HG03039 (cell line): ENCODE measurements at regions not wholly inside any gene's neighbourhood (a gene's known extent, or its start where the extent isn't known, plus 50 kb on each side); places are given as distances from the start of the nearest gene placed in this dataset.
"Not testable (repeated sequence)": the region's sequence is repeated elsewhere in the genome, so short reads cannot be mapped to it uniquely, and the experiment has no call there.

Experiments used
- ATAC-seq: cut with Tn5 transposase; IDR thresholded peaks from one replicate; pipeline ENCODE4 v1.9.1; 2021; ENCODE audit warnings: mild to moderate bottlenecking, moderate library complexity; ENCODE audit not compliant: unreplicated experiment

GRCh38 chr18:56489893-56490292 is 148.5 kb downstream of the TXNL1 start:
- no peak for ATAC-seq

DNA sequence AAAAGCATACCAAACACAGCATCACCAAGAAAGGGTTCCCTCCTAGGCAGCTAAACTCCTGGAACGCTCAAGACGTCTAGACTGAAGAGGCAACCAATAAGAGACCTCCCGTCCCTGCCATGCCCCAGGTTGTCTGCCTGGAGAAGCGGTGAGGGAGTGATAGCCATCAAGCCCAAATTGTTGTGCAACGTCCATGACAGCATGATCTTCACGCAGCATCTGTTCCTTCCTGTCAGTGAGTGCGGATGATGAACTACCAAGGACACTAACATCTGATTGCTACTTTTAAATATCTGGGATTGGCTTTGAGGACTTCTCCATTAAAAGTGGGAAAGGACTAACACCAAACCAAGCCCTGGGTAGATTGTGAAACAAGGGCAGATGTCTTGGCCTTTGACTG is 149.7 kb downstream of the TXNL1 start:
- no peak for ATAC-seq

DNA sequence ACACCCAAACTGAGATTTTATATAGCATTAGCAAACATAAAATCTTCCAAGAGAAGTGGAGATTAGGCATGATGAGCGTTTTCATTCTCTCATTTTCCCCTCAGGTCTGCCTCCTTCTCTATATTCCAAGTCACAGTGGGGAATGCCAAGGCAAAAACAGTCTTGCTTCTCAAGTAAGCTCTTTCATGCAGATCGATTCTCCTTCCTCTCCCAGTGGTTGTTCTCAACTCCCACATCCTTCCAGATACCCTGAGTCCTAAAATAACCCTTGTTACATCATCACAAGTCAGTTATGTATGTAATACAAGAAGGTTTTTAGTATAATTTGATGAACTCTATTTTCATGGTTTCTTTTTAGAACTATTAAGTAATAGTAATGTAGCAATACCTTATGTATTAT is 150.6 kb downstream of the TXNL1 start:
- no peak for ATAC-seq

GRCh38 chr18:56483386-56483785 is 155.0 kb downstream of the TXNL1 start:
- no peak for ATAC-seq

DNA sequence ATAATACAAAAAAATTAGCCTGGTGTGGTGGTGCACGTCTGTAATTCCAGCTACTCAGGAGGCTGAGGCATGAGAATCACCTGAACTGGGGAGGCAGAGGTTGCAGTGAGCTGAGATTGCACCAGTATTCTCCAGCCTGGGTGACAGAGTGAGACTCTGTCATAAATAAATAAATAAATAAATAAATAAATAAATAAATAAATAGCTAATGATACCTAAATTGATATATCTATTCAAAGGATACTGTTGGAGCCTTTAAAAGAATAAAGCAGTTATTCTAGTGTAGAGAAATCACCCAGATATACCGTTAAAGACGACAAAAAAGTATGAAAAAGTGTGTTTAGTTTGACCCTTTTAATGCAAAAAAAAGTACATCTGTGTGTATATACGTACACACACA is 155.6 kb downstream of the TXNL1 start:
- ATAC-seq = not testable (repeated sequence)

GRCh38 chr18:56481751-56482150 is 156.6 kb downstream of the TXNL1 start:
- ATAC-seq = no peak

GRCh38 chr18:56479841-56480240 is 158.6 kb downstream of the TXNL1 start:
- no peak for ATAC-seq

DNA sequence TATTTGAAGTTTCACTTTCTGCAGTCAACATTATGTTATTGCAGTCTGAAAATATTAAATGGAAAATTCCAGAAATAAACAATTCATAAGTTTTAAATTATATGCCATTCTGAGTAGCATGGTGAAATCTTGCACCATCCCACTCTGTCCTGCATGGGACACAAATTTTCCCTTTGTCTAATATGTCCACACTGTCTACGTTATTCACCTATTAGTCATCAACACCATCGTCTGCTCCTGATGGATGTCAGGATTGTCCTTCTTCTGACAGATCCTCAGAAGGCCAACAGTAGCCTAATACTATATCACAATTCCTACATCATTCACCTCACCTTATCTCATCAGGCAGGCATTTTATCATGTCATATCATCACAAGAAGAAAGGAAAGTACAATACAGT is 163.1 kb downstream of the TXNL1 start:
- ATAC-seq = no peak

GRCh38 chr18:56473400-56474024 is 164.9 kb downstream of the TXNL1 start:
- no peak for ATAC-seq

DNA sequence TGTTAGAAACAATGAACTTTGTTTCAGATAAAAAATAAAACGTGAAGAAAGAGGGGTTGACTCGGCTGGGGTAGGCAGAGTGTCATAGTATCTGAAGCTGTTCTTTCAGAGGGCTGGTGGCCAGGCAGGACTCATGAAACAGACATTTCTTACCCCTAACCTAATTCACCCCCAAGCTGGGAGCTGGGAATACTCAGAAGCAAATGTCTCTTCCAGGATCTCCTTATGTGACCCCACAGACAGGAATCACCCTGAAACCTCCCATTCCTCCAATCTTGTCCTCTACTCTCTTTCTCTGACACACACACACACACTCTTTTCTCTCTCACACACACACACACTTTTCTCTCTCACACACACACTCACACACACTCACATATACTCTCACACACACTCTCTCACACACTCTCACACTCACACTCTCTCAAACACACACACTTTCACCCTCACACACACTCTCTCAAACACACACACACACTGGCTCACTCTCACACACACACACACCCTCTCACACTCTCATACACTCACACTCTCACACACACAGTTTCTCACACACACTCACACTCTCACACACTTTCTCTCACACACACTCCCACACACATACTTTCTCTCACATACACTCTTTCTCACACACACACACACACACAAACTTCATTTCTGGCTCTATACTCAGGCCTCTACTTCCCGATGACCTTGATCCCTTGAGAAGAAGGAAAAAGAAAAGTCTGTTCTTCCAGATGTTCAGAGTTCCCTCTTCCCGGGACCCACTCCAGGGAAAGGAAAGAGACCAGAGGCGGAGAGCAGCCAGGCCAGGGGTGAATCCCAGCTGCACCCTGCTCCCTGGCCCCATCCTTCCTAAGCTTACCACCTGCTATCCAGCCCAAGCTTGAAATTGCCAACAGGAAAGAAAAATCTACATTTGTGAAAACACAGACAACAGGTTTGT is 167.7 kb downstream of the TXNL1 start:
- ATAC-seq = no peak

DNA sequence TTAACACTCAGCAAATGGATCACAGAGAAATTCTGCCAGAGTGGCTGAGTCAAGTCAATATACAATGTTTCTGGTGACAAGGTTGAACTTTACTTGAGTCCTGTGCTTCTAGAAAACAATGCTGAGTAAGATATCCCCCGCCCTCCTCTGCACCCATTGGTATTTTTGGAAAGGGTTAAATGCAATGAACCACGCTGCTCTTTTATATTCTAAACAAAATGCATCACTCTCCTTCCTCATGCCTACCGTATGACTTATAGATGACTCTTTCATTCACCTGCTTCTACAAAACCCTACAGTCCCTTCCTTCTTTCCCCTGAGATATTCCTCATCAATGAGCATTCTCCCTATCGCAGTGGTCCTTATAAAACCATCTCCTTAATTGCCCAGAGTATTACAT is 168.8 kb downstream of the TXNL1 start:
- no peak for ATAC-seq

DNA sequence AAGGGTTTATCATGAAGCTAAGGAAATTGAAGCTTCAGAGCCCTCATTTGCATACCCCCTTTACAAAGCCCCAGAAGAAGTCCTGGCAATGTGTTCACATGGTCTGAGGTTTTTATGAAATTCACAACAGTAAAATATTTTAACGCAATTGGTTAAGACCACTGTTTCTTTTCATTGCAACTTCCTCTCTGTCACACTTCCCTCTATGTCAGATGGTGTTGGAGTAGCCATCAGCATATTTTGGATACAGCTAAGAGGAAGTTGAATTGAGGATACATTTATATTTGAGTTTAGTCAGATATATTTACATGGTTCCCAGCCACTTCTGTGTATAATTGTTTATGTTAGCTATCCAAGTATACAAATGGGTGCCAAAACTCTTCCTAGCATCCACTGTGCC is 170.0 kb downstream of the TXNL1 start:
- ATAC-seq = no peak

GRCh38 chr18:56462276-56462675 is 176.1 kb downstream of the TXNL1 start:
- no peak for ATAC-seq

DNA sequence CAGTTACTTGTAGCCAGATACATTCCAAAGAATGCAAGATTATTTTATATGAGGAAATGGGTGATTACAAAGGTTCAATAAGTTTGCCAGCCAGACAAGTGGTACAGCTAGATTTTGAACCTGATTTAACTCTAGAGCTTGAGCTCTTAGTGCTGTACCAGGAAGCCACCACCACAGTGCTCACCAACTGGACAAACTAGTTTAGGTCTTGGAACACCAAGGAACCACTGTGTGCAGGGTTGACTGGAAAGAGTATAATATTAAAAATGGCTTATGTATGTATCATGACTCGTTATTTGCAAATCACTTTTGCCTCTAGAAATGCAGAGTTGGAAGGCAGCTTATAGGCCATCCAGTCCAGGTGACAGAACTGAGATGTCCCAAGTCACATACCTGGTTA is 177.2 kb downstream of the TXNL1 start:
- ATAC-seq = no peak

- no peak for ATAC-seq
Measured at GRCh38 chr18:56460581-56460980, 177.8 kb downstream of the TXNL1 start.

DNA sequence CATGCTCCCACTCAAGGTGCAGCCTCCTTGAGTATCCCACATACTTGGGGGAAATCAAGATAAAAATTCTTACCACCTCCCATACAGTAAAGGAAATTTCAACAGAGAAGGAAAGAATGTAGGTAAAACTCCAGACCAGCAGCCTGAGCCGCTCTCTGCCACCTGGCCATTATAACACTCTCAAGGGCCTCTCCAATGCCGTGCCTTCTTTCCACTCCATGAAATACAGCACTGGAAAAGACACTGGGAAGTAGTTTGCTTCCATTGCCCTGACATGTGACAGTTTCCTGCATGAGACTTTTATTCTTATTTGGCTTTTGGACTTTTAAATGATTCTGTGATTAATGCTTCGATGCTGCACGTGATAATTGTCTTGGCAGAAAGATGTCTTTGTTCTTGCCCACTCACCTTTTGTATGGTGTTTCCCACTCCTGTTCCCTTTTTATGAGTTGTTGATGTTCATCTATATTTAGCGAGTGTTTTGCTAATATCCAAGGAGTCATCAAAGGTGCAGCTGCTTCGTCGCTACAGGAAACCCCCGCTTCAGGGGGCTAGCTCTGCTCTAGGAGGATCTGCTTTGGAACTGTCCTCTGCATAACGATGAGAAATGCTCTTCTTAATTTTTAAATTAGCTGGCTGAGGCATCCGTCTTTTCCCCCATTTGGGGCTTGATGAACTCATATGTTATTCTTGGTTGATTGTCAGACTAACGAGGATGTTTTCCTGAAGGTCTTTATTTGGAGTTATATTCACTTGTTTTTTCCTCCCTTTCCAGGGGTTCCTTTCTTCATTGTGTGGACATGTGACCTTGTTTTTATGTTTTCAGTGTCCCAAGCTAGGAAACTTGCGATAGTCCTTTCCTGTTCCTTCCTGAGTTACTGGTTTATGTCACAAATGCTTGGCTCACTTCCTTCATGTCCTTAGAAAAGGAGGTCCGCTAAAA is 179.4 kb downstream of the TXNL1 start:
- ATAC-seq = no peak

DNA sequence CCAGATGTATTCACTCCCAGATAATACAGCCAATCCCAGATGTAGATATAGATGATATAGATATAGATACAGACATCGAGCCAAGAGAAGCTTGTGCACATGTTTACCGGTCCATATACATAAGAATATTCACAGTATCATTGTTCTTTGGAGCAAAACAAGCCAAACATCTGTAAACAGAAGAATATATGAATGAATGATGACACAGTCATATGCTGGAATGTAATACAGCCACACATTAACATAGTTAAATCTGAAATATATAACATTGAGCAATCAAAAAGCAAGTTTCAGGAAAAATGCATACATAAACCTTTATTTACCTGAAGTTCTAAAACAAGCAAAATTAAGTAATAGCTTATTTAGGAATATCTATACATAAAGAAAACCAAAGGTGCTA is 182.5 kb downstream of the TXNL1 start:
- ATAC-seq = no peak

- ATAC-seq = no peak
Measured at GRCh38 chr18:56455141-56455540, 183.3 kb downstream of the TXNL1 start.

- ATAC-seq = no peak
Measured at GRCh38 chr18:56453631-56454030, 184.8 kb downstream of the TXNL1 start.

DNA sequence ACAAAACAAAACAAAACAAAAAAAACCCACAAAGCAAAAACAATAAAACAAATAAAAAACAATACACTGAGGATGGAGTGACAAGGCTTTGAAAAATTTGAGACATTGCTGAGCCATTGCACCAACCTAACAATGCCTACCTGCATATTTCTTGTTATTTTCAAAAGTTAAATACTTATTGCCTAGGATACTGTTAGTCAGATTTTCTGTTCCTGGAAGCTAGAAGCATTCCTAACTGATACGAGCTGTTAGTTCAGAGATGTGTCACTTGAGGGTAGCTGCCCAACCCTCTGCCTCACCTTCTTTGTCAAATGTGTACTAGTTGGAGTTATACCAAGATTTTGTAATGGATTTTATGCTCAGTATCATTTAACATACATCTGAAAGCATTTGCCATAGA is 187.2 kb downstream of the TXNL1 start:
- ATAC-seq = no peak

DNA sequence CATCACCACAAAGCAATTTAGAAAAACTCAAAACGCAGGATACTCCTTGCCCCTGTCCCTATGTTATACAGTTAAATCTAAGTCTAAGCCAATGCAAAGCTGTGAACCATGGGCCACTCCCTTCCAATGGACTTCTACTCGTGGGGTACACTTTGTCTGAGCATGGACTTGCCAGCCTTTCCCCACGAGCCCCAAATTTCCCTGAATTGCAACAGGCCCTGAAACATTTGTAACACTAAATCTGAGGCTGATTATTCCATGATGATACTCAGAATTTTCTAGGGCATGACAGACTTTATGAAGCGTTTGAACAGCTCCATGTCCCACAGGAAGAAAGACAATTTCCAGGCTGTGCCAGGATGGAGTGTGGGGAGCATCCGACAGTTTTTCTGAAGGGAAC is 189.6 kb downstream of the TXNL1 start:
- ATAC-seq = no peak
